Gastroesophageal sphincter (tissue), 3 donors: ENCODE measurements at regions not wholly inside any gene's neighbourhood (a gene's known extent, or its start where the extent isn't known, plus 50 kb on each side); places are given as distances from the start of the nearest gene placed in this dataset.
"Not testable (repeated sequence)": the region's sequence is repeated elsewhere in the genome, so short reads cannot be mapped to it uniquely, and the experiment has no call there.

ENCODE experiments used
- CTCF ChIP-seq, 4 experiments: fragments of 200-600 bp in 2 of 4; fragments of 450-650 bp in 2 of 4; sonication (generic) in 1 of 4; IDR thresholded peaks; one replicate each; pipeline ENCODE4 v1.5.1; 2017 to 2019; ENCODE audit warnings: antibody characterized with exemption in 4 of 4, mild to moderate bottlenecking in 2 of 4, moderate library complexity in 2 of 4
- EP300 ChIP-seq: sonication (generic); formaldehyde crosslinking; IDR thresholded peaks from one replicate; pipeline ENCODE4 v1.6.1; 2017; ENCODE audit warnings: antibody characterized with exemption, mild to moderate bottlenecking

DNA sequence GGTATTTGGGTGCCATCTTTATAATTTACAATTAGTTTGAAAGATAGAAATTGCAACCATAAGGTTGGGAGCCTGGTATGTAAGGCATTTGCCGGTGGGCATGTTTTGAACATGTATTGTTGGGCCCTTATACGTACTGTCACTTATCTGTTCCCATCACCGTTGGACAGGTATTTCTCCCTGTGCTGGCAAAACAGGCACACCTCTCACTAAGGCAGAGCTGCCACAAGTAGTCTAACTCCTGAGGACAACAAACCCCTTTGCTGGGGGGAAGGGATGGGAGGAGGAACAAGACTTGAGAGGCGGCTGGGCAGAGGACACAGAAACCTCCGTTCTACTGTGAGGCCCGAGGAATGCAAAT is 52.0 kb upstream of the NEK3 start:
- TF ChIP-seq CTCF (IDR thresholded peaks at IDR 0.05); EP300: not testable (repeated sequence)
